ENCODE measurements at regions not wholly inside any gene's neighbourhood (a gene's known extent, or its start where the extent isn't known, plus 50 kb on each side); places are given as distances from the start of the nearest gene placed in this dataset.
"Not testable (repeated sequence)": the region's sequence is repeated elsewhere in the genome, so short reads cannot be mapped to it uniquely, and the experiment has no call there.

DNA sequence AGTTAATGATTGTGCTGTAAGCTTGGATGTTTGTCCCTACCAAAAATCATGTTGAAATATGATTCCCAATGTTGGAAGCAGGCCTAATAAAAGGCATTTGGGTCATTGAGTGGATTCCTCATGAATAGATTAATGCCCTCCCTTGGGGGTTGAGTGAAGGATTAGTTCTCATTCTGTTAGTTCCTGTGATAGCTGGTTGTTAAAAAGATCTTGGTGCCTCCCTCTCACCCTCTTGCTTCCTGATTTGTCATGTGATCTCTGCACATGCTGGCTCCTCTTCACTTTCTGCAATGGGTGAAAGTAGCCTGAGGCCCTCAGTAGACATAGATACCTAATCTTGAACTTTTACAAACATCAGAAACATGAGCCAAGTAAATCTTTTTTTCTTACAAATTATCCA is 115.6 kb upstream of the HCRTR2 start:
- no peak for DNase-seq (ENCODE audit: low read depth)

DNA sequence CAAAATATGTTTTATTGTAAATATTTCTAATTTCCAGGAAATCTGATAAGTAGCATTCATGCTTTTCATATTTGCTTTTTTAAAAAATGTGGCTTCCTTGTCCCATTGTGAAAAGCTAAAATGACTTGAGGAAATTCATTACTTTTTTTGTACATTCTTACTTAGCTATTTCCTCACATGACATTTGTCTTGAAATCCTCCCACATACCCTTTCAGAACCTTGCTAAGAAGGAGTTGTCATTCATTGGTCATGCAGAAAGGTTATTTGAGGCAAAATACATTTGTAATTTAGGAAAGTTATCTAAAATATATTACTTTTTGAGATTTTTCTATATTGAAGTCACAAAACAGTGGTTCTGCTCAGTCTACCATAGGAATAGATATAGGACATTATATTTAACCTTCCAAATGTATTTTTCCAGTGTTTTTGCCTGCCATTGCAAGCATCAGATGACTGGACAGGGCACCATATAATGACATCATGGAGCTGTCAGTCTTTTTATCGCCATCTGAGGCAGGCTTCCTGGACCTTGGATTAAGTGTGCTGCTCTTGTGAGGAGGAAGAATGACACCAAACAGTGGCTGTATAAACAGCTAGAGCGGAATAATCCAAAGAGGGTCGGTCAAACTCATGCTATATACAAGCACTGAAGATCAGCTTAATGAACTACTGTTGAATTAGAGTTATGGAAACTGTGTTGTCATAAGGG is 109.4 kb upstream of the HCRTR2 start:
- DNase-seq (ENCODE audit: low read depth): no peak

DNA sequence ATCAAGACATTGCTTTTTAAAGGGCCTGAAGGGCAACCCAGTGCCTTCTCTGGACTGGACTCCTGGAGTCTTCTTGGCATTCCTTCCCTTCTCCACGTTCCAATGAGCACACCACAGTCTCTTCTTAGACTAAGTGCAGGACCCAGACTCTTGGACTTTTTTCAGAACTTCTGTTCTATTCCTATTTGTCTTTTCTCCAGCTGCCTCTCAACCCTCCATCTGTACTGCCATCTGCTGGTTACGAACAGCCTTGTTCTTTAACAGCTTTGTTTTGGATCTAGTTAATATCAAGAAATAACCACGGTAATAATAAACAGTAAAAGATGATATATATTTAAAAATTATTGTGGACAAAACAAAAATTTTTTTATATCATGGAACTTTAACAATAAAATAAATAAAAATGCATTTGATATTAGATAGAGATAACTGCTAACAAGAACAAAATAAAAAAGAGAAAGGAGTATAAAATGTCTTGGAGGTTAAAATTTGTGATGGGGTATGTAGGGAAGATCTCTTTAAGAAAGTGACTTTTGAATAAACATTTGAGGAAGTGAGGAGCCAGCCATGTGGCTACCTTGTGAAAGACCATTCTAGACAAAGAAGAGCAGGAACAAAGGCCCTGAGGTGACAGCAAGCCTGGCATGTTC is 105.1 kb upstream of the HCRTR2 start:
- peak; percentile 6 for DNase-seq (ENCODE audit: low read depth)

DNA sequence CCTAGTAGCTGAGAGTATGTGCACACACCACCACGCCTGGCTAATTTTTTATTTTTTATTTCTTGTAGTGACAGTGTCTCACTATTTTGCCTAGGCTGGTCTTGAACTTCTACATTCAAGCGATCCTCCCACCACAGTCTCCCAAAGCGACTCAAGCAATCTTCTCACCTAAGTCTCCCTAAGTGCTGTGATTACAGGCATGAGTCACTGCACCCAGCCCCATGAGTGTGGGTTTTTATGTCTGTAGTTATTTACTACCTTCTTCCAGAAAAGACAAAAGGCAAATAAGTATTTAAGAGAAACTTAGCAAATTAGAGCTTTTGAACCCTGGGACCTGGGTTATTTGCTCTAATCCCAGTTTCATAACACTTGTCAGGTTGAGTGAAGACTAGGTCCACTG is 92.3 kb upstream of the HCRTR2 start:
- no peak for DNase-seq (ENCODE audit: low read depth)

DNA sequence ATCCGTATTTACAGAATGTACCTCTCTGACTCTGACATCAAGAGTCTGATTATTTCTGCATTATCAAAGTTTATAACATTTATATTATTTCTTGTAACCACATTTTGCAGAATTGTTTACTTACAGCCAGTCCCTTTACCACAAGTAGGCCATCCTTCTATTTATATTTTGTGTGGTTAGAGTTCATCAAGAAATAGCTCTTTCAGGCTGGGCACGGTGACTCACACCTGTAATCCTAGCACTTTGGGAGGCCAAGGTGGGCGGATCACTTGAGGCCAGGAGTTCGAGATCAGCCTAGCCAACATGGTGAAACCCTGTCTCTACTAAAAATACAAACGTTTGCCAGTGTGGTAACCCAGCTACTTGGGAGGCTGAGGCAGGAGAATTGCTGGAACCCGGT is 86.3 kb upstream of the HCRTR2 start:
- not testable (repeated sequence) for DNase-seq (ENCODE audit: low read depth)

DNA sequence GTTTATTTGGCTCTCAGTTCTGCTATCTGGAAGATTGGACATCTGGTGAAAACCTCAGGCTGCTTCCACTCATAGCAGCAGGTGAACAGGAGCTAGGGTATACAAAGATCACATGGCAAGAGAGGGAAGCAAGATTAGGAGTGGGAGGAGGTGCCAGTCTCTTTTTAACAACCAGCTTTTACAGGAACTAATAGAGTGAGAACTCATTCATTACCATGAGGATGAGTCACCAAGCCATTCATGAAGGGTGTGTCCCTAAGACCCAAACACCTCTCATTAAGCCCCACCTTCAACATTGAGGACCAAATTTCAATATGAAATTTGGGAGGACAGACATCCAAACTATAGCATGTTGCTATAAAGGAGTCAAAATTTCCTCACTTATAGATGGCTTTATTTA is 85.4 kb upstream of the HCRTR2 start:
- DNase-seq (ENCODE audit: low read depth): no peak

DNA sequence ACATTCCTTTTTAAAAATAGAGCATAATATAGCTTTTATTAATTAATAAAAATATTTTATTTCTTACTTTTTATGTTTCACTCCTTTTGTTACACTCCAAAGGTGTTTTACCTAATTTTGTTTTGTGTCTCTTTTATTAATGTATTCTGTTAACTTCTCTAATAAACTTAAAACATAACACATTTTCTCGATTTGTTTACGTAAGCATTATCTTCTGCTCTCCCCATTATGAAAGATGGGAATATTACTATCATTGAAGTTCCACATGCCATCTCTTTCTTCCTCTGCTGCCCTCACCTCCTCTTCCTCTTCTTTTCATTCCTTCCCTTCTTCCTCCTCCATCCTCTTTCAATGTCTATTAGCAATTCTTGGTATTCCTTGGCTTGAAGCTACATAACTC is 85.0 kb upstream of the HCRTR2 start:
- DNase-seq (ENCODE audit: low read depth): no peak

DNA sequence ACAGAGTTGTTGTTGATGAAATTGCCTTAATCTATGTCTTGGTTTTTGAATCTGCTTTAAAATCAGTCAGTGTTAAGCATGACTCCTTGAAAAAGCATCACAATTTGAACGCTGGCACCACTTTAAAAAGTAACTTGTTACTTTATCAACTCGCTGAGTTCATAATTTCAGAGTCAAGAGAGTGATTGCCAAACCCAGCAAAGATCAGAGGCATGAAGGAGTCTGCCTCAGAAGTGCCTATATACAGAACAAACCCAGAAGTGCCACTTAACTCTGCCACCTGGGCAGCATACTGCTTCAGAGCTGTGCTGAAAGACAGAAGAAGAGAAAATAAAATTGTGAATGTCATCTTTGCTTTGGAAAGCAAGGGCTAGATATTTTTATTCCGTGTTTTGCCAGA is 73.6 kb upstream of the HCRTR2 start:
- DNase-seq (ENCODE audit: low read depth): no peak

DNA sequence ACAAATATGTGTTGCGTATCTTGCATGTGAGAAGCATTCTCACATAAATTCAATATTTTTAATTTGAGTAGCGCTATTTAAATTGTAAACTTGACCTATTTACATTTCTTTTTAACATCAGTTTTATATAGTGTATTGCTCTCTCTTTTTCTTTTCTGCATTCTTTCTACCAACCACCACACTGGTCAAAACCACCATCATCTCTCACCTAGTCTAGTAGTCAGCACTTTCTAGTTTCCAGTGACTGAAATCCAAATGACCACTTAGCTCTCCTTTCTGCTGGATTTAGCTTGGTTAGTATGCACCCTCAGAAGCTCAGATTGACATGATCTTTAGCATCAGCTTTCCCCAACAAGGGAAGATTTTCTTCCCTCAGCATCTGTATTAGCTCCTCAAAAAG is 73.2 kb upstream of the HCRTR2 start:
- no peak for DNase-seq (ENCODE audit: low read depth)

DNA sequence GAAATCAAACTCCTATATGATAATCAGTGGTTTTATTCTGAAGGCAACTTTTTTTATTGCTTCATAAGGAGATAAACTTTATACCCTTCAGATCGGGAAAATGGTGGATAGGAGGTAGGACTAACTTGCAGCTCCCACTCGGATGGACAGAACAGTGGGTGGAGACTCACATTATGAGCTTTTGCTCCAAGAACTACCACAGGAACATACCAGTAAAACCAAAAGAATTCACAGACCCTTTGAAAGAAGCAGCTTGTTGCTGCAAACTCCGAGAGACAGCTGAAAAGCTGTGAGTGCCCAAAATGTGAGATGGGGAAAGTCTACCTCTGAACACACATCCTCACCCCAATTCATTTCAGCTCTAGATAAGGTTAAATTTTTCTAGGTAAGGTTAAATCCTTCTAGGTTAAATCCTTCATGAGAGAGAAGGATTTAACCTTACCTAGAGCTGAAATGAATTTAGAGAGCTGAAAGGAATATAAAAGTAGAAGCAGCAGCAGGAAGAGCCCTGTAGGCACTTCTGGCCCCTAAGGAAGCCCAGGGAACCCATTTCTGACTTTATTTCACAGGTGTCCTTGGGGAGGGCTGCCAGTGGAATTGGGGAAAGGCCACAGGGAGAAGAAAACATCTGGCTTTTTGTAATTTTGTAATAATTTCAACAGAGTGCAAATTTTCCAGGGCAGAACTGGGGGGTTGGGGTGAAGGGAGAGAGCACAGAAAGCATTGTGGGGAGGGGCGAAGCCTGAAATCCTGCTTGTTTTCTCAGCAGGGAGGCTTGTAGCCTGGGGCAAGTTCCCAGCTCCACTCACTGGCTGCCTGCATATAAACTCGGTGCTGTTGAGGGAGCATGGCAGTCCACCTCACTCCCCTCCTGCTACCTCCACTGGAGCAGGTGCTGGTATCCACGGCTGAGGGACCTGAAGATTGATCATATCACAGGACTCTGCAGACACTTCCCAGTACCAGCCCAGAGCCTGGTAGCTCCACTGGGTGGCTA is 65.9 kb upstream of the HCRTR2 start:
- no peak for DNase-seq (ENCODE audit: low read depth)

DNA sequence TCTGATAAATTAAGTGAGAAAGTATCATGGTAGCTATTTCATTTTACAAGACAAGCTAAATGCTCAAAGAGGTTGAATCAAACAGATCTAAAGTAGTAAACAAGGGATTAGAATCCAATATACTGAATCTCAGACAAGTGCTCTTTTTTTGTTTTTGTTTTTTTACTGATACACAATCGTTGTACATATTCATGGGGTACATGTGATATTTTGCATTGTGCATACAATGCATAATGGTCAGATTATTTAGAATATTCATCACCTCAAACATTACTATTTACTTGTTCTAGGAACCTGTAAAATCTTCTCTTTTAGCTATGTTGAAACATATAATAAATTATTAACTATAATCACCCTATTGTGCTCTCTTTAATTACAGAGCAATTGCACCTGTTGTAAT is 57.0 kb upstream of the HCRTR2 start:
- DNase-seq (ENCODE audit: low read depth): no peak

DNA sequence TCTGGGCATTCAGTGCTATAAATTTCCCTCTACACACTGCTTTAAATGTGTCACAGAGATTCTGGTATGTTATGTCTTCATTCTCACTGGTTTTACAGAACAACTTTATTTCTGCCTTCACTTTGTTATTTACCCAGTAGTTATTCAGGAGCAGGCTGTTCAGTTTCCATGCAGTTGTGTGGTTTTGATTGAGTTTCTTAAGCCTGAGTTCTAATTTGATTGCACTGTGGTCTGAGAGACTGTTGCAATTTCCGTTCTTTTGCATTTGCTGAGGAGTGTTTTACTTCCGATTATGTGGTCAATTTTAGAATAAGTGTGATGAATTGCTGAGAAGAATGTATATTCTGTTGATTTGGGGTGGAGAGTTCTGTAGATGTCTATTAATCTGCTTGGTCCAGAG is 50.1 kb upstream of the HCRTR2 start:
- not testable (repeated sequence) for DNase-seq (ENCODE audit: low read depth)

Measured in forelimb muscle (tissue), 1 donor.